Jurkat, Clone E6-1 (cell line): ENCODE measurements at regions not wholly inside any gene's neighbourhood (a gene's known extent, or its start where the extent isn't known, plus 50 kb on each side); places are given as distances from the start of the nearest gene placed in this dataset.

ENCODE experiments used
- DNase-seq: peaks from one replicate; pipeline ENCODE4 v3.0.0-alpha.2; 2011; ENCODE audit warnings: low read depth, low spot score
- H3K4me3 ChIP-seq: 2 replicates; pipeline ENCODE4 v1.5.1; 2011; ENCODE audit warnings: mild to moderate bottlenecking, low read length, control low read depth, moderate library complexity

- no peak for DNase-seq
- H3K4me3 ChIP-seq: no peak overlapping the region
These were observed 442.2 kb downstream of the TCERG1L start for GRCh38 chr10:130869179-130869841.

- no peak for DNase-seq
- no peak overlapping the region for H3K4me3 ChIP-seq
These were observed 440.1 kb downstream of the TCERG1L start for GRCh38 chr10:130871406-130871805.

GRCh38 chr10:130873636-130874035 is 437.9 kb downstream of the TCERG1L start:
- DNase-seq: no peak
- no peak overlapping the region for H3K4me3 ChIP-seq

GRCh38 chr10:130875116-130875515 is 436.4 kb downstream of the TCERG1L start:
- H3K4me3 ChIP-seq: no peak overlapping the region
- DNase-seq: no peak

- DNase-seq: peak; percentile 89
- H3K4me3 ChIP-seq: no peak overlapping the region
These were observed 435.5 kb downstream of the TCERG1L start for GRCh38 chr10:130875897-130876472.

- H3K4me3 ChIP-seq: no peak overlapping the region
- no peak for DNase-seq
These were observed 434.4 kb downstream of the TCERG1L start for GRCh38 chr10:130877126-130877525.

GRCh38 chr10:130878131-130878530 is 433.4 kb downstream of the TCERG1L start:
- no peak overlapping the region for H3K4me3 ChIP-seq
- DNase-seq: no peak

- DNase-seq: no peak
- no peak overlapping the region for H3K4me3 ChIP-seq
These were observed 428.6 kb downstream of the TCERG1L start for GRCh38 chr10:130882906-130883305.

- H3K4me3 ChIP-seq: no peak overlapping the region
- no peak for DNase-seq
These were observed 427.1 kb downstream of the TCERG1L start for GRCh38 chr10:130884456-130884855.

- H3K4me3 ChIP-seq: no peak overlapping the region
- DNase-seq: no peak
These were observed 426.4 kb downstream of the TCERG1L start for GRCh38 chr10:130885021-130885655.

- no peak for DNase-seq
- H3K4me3 ChIP-seq: no peak overlapping the region
These were observed 424.4 kb downstream of the TCERG1L start for GRCh38 chr10:130887170-130887569.

- H3K4me3 ChIP-seq: no peak overlapping the region
- no peak for DNase-seq
These were observed 423.0 kb downstream of the TCERG1L start for GRCh38 chr10:130888493-130888892.

- no peak overlapping the region for H3K4me3 ChIP-seq
These were observed 422.3 kb downstream of the TCERG1L start for GRCh38 chr10:130889240-130889639.

GRCh38 chr10:130889780-130890179 is 421.7 kb downstream of the TCERG1L start:
- no peak for DNase-seq
- H3K4me3 ChIP-seq: no peak overlapping the region

More at GRCh38 chr10:130889240-130889639, 422.3 kb downstream of the TCERG1L start:
- DNase-seq: no peak

GRCh38 chr10:130891066-130891465 is 420.5 kb downstream of the TCERG1L start:
- no peak for DNase-seq
- no peak overlapping the region for H3K4me3 ChIP-seq

- H3K4me3 ChIP-seq: no peak overlapping the region
- DNase-seq: no peak
These were observed 417.1 kb downstream of the TCERG1L start for GRCh38 chr10:130894471-130894870.

- no peak overlapping the region for H3K4me3 ChIP-seq
- no peak for DNase-seq
These were observed 416.4 kb downstream of the TCERG1L start for GRCh38 chr10:130895161-130895560.

GRCh38 chr10:130897815-130898214 is 413.7 kb downstream of the TCERG1L start:
- no peak overlapping the region for H3K4me3 ChIP-seq
- DNase-seq: no peak

GRCh38 chr10:130898381-130898780 is 413.1 kb downstream of the TCERG1L start:
- DNase-seq: no peak
- H3K4me3 ChIP-seq: no peak overlapping the region

GRCh38 chr10:130899856-130900255 is 411.7 kb downstream of the TCERG1L start:
- no peak for DNase-seq
- no peak overlapping the region for H3K4me3 ChIP-seq
